A204.1 (cell line): ENCODE measurements at regions not wholly inside any gene's neighbourhood (a gene's known extent, or its start where the extent isn't known, plus 50 kb on each side); places are given as distances from the start of the nearest gene placed in this dataset.

ENCODE experiments used
- FAIRE-seq: peaks from 2 replicates; lab custom pipeline; 2012; peaks lifted over from hg19 to GRCh38; lab: Jason Lieb, UNC

- FAIRE-seq, result no peak
These were observed 182.8 kb downstream of the PIK3C3 start for GRCh38 chr18:42137693-42138375.

DNA sequence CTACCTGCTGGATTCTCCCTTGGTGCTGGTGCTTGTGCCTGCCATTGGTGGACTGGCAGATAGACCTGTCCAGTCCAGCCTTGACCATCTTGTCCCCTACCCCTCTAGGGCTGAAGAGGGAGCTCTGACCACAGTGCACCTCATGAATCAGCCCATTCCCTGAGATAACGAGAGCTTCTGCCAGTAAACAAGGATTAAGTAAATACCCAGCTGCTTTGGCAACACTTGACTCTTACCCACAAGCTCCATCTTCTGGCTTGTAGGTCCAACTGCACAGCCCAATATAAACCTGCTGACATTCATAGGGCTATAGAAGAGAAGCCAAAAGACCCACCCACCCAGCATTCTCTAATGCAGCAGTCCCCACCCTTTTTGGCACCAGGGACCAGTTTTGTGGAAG is 186.4 kb downstream of the PIK3C3 start:
- FAIRE-seq, result no peak

DNA sequence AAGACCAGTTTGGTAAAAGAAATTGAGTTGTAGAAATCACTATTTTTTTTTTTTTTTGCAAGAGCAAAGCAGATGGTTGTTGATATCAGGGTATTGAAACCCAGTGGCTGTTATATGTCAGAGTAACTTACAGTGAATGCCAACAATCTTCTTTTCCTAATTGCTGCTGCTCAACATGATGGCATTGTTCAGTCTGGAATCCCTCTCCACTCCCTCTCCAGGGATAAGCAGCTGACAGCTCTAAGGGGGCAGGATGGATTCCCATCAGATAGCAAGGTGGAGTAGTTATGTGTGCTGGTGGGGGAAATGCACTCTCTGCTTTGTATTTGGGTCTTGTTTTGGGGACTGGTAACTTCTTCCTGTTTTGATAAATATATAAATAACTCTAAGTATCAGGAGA is 200.0 kb downstream of the PIK3C3 start:
- FAIRE-seq, result no peak

GRCh38 chr18:42156281-42156680 is 201.2 kb downstream of the PIK3C3 start:
- no peak for FAIRE-seq

GRCh38 chr18:42157420-42157819 is 202.4 kb downstream of the PIK3C3 start:
- FAIRE-seq, result no peak

GRCh38 chr18:42157878-42158277 is 202.8 kb downstream of the PIK3C3 start:
- no peak for FAIRE-seq

- FAIRE-seq, result no peak
These were observed 204.1 kb downstream of the PIK3C3 start for GRCh38 chr18:42159146-42159545.

GRCh38 chr18:42163321-42163720 is 208.3 kb downstream of the PIK3C3 start:
- no peak for FAIRE-seq

DNA sequence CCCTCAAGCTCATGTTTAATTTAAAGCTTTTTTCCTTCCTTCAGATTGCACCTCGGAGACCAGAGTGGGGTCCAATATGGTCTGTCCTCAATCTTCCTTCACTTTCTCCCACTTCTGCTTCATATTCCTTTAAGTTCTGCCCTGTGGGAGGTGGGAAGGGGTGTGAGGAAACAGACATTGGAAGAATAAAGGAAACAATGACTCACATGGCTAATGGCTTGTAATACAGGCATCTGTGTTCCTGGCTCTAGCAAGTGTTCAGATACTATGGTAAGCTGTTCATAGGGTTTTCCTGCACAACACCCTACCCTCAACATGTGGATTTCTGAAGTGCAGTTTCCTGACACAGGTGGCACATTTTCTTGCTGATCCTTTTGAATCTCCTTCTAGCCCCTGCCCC is 209.5 kb downstream of the PIK3C3 start:
- no peak for FAIRE-seq

GRCh38 chr18:42165922-42166513 is 211.0 kb downstream of the PIK3C3 start:
- no peak for FAIRE-seq

- no peak for FAIRE-seq
These were observed 213.5 kb downstream of the PIK3C3 start for GRCh38 chr18:42168487-42168886.

DNA sequence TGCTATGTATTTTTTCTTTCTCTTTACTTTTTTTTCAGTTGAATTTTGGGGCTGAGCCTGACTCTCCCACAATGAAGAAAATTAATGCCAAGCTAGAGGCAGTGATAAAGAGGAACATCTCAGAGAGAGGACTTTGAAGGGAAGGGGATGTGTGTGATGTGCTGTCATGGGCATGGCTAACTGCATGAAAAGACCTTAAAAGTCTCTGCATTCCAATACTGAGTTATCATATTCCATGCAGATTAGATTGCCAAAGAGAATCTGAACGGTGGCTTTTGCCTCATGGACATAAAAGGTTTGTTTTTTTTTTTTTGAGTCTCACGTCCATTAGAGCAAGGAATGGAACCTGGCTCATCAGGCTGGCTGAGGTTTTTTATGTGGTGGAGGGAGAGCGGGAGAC is 213.9 kb downstream of the PIK3C3 start:
- FAIRE-seq, result no peak

DNA sequence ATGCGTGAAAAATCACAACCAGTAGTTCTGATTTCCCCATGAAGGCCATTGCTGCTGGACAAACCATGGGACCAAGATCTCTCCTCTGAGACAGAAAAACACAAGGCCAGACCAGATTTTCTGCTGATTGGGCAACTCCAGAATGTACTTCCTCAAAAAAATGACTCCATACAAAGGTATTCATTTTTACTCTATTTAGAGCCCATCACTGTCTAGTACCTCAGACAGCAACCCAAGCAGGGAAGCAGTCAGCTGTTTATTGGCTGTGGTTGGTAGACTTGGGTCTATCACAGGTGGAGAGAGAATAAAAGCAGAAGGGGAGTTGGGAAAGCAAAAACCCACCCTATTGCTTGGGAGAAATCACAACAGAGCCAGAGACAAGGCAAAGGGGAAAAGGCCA is 219.9 kb downstream of the PIK3C3 start:
- FAIRE-seq, result no peak

GRCh38 chr18:42176599-42176998 is 221.6 kb downstream of the PIK3C3 start:
- FAIRE-seq, result no peak

- no peak for FAIRE-seq
These were observed 222.4 kb downstream of the PIK3C3 start for GRCh38 chr18:42177390-42177789.

GRCh38 chr18:42178376-42179080 is 223.5 kb downstream of the PIK3C3 start:
- FAIRE-seq, result no peak

GRCh38 chr18:42179542-42180121 is 224.6 kb downstream of the PIK3C3 start:
- FAIRE-seq, result no peak

GRCh38 chr18:42181474-42181873 is 226.4 kb downstream of the PIK3C3 start:
- no peak for FAIRE-seq

- no peak for FAIRE-seq
These were observed 228.0 kb downstream of the PIK3C3 start for GRCh38 chr18:42182728-42183700.

DNA sequence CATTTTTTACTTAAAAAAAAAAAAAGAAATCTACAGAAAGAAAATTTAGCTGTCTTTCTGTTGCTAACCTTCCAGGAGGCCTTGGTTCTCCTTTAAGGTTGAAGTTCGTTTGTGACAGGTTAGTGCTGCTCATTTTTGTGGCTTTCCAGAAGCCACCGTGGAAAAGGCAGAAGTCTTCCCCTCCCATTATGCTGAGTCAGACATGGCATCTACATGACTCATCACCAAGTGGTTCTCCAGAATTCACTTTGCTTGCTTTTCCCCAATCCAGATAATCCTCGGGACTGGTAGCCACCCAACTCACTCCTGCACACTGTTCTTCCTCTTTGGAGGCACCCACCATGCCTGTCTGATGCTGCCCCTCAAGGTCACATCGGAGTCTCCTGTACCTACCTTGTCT is 228.7 kb downstream of the PIK3C3 start:
- FAIRE-seq, result no peak

DNA sequence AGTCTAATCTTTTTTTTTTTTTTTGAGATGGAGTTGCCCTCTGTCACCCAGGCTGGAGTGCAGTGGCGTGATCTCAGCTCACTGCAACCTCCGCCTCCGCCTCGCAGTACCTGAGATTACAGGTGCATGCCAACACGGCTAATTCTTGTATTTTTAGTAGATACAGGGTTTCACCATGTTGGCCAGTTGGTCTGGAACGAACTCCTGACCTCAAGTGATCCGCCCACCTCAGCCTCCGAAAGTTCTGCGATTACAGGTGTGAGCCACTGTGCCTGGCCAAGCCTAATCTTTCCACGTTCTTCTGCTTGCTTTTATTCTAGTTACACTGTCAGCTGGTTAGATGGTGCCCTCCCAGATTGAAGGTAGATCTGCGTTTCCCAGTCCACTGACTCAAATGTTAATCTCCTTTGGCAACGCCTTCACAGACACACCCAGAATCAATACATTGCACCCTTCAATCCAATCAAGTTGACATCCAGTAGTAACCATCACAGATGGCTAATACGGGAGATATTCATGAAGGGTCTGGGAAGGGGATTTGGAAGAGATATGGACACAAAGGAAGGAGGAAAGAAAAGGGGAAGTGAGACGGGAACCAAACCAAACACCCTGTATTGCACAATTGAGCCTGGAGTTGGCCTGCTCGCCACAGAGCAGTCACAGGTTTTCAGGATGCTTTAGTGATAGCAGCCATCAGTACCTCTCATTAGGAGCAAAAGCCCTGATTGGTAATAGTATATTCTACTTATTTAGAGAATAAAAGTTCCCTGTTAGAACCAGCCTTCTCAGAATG is 229.8 kb downstream of the PIK3C3 start:
- no peak for FAIRE-seq
